Body of pancreas (tissue), 4 donors: ENCODE measurements at regions not wholly inside any gene's neighbourhood (a gene's known extent, or its start where the extent isn't known, plus 50 kb on each side); places are given as distances from the start of the nearest gene placed in this dataset.

ENCODE experiments used
- POLR2A ChIP-seq, 3 donors: fragments of 450-650 bp; IDR thresholded peaks; one replicate each; pipeline ENCODE4 v1.6.1; 2016; ENCODE audit warnings: antibody characterized with exemption in 3 of 3, mild to moderate bottlenecking in 2 of 3
- TF ChIP-seq, protein P1 (sequence below), 7 experiments: fragments of 450-650 bp in 4 of 7; fragments of 200-600 bp in 3 of 7; sonication (generic) in 3 of 7; IDR thresholded peaks; one replicate each; pipeline ENCODE4 v1.5.1; 2016 to 2019; ENCODE audit warnings: antibody characterized with exemption in 7 of 7

DNA sequence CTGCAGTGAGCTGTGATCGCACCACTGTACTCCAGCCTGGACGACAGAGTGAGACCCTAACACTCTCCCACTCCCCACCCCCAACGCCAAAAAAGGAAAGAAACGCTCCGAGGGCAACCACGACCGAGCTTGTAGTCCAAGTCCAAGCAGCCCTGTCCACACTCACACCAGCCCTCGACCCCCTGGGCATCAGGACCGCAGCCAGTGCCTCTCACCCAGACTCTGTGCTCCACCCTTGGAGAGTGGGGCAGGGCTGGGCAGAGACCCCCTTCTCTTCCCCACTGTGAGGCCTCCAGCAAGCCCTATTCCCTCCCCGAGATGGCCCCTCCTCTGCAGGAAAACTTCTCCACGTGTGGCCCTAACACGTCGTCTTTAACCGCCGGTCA, 82.6 kb downstream of the FOXL3 start:
- TF ChIP-seq, protein P1, sequence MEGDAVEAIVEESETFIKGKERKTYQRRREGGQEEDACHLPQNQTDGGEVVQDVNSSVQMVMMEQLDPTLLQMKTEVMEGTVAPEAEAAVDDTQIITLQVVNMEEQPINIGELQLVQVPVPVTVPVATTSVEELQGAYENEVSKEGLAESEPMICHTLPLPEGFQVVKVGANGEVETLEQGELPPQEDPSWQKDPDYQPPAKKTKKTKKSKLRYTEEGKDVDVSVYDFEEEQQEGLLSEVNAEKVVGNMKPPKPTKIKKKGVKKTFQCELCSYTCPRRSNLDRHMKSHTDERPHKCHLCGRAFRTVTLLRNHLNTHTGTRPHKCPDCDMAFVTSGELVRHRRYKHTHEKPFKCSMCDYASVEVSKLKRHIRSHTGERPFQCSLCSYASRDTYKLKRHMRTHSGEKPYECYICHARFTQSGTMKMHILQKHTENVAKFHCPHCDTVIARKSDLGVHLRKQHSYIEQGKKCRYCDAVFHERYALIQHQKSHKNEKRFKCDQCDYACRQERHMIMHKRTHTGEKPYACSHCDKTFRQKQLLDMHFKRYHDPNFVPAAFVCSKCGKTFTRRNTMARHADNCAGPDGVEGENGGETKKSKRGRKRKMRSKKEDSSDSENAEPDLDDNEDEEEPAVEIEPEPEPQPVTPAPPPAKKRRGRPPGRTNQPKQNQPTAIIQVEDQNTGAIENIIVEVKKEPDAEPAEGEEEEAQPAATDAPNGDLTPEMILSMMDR (IDR thresholded peaks at IDR 0.05), result no peak
- no peak for TF ChIP-seq POLR2A (IDR thresholded peaks at IDR 0.05)
